Kidney capillary endothelial cell (primary cell): ENCODE measurements at regions not wholly inside any gene's neighbourhood (a gene's known extent, or its start where the extent isn't known, plus 50 kb on each side); places are given as distances from the start of the nearest gene placed in this dataset.
A peak's percentile ranks its signal among the peaks of the same experiment; 100 is the strongest.

ENCODE experiments used
- DNase-seq: peaks from one replicate; pipeline ENCODE4 v3.0.0-alpha.2; 2018; ENCODE audit warnings: low spot score

- no peak for DNase-seq
Observed at GRCh38 chr20:58600756-58601155, 50.3 kb upstream of the STX16 start.

DNA sequence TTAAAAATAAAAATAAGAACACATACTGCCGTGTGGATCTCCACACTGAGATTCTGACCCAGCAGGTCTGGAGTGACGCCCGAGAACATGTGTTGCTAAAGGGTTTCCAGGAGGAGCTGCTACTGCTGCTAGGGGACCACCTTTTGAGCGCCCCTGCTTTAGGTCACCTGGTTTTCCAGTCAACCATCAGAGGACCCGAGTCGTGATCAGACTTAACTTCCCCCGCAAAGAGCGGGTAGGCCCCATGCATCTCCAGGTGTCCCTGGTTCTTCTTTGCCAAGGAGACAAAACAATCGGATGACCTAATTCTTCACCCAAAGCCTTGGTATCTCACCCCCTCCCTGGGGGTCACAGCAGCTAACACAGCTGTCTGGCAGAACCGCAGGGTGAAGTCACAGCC lies 51.1 kb upstream of the STX16 start:
- DNase-seq, result no peak

DNA sequence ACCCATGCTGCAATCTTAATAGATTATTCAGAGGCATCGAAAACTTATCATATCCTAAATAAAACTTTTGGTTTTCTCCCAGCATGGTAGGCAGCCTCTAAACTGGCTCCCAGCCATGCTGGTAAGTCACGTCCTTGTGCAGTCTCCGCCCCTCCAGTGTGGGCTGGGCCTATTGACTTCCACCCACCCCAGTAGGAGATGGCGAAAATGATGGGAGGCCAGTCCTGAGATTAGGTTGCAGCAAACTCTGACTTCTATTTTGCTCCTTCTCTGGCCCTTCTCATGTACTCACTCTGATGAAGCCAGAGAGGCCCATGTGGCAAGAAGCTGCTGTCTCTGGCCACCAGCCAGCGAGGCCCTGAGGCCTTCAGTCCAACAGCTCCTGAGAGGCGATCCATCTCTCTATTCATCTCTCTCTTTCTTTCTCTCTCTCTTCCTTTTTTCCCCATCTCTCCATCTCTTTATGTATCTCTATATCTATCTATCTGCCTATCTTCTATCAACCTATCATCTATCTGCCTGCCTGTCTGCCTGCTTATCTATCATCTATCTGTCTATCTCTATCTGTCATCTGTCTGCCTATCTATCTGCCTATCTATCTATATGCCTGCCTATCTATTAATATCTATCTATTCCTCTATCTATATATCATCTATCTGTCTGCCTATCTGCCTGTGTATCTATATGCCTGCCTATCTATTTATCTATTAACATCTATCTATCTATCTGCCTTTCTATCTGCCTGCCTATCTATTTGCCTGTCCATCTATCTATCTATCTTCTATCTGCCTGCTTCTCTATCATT lies 52.7 kb upstream of the STX16 start:
- DNase-seq, result no peak

DNA sequence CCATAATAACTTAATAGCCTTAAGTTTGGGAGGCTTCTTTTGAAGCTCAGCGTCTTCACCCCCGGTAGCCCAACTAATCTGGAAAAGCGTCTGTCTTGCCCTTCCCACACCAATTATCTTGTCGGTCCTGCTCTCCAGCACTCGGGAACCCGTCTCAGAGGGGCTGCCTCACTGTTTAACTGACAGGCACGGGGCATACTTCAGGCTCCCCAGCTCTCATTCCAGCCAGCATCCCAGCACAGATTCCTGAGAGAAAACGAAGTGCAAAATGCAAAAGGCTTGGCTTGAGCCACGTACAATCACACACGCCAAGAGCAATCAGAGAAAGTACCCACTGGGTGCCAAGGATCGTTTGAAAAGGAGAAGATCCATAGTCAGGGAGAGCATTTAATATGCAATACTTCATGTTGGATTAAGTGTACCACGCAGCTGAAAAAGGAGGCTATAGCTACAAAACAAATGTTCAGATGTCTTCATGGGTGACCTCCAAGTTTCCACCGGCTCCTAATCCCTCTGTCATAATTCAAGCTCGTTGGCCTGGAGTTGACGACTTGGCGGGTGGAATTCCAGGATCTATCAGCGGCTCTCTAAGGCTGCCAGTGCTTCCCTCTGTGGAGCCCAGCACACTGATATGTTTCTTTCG lies 53.7 kb upstream of the STX16 start:
- no peak for DNase-seq

DNA sequence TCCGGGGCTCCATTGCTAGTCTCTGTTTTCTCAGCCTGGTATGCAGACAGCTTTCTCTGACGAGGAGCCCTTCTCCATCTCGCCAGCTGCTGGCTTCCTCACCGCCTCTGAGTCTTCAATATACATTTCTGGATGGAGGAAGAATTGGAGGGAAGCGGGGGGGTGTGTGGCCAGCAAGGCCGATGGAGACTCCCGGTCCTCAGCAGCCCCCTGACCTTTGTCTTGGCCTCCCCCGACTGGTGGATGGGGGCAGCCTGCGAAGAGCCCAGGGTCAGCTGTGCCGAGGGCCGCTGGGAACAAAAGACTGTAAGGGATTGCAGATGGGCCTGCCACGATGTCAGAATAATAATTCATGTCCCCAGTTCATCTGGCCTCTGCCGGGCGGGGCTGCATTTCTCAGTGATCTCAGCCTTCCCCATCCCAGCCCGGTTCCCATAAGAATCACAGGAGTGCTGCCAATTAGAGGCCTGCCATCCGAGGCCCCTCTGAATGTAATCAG lies 54.3 kb upstream of the STX16 start:
- DNase-seq, result no peak

DNA sequence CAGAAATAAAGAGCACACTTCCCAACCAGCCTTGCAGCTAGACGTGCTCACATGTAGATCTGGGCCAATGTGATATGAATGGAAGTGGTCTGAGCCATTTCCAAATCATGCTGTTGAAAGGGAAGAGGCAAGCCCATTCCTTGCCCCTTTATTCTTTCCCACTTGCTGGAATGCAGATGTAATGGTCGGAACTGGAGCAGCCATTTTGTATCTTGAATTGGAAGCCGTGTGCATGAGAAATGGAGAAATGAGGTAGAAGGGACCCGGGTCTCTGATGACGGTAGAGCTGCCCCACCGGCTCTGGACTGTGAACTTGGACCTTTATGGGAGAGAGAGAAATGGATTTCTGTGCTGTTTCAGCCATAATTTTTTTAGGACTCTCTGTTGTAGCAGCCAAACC lies 54.8 kb upstream of the STX16 start:
- no peak for DNase-seq

GRCh38 chr20:58595167-58595566 lies 55.9 kb upstream of the STX16 start:
- no peak for DNase-seq

GRCh38 chr20:58593880-58594638 lies 57.0 kb upstream of the STX16 start:
- DNase-seq, result no peak

GRCh38 chr20:58592076-58592695 lies 58.9 kb upstream of the STX16 start:
- no peak for DNase-seq

GRCh38 chr20:58590679-58591473 lies 60.2 kb upstream of the STX16 start:
- DNase-seq, result no peak

GRCh38 chr20:58587467-58587866 lies 63.6 kb upstream of the STX16 start:
- no peak for DNase-seq

DNA sequence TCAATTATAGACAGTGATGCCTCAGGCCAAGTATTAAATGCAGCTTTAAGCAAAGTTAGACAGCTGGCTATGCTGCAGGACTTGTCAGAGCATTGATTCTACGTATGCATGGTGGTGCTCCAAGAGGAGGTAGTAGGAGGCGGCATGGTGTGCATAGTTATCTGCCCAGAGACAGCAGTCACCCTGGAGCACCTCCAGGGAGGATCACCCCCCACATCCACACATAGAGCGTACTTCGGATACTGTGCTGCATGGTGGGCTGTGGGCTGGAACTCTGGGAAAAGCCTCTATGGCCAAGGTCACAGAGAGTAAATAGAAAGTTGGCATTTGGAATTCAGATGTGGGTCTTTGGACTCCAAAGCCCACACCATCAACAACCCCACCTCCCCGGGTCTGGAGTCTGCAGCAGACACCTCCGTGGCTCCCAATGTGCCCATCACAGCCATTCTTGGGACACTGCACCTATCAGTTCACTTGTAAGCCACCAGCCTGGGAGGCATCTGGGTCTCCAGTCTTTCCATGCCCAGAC lies 64.5 kb upstream of the STX16 start:
- DNase-seq, result no peak

DNA sequence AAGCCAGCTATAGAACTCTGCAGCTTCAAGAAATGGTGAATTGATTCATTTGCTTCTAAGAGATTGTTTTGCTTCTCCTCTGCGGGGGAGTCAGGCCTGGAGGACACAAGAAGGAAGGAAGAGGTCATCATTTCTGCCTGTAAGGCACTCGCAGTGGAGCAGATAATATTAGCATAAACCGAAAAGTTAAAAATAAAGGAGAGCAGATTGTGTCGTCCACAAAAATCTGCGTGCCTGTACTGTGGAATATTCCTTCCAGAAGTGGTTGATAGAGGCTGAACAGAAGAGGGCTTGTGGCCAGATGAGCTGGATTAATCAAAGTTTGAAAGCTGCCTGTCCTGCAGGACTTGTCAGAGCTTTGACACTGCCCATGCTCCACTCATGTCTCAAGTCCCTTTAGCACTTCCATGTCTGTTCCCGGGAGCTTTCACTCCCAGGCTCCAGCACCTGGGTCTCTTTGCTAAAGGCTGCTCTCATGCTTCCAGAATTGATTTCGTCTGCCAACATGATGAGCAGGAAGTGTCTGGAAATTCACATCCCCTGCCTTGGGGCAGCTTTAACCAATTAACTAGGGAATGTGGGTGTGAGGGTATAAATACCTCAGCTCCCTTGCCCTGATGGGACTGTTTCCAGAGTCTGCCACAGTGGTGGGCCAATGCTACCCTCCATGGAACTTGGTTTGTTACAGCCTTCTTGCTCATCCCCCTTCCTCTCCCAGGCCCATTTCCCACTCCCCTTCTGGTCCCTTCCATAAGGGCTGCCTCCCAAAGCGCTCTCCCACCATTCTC lies 65.1 kb upstream of the STX16 start:
- DNase-seq, result no peak

DNA sequence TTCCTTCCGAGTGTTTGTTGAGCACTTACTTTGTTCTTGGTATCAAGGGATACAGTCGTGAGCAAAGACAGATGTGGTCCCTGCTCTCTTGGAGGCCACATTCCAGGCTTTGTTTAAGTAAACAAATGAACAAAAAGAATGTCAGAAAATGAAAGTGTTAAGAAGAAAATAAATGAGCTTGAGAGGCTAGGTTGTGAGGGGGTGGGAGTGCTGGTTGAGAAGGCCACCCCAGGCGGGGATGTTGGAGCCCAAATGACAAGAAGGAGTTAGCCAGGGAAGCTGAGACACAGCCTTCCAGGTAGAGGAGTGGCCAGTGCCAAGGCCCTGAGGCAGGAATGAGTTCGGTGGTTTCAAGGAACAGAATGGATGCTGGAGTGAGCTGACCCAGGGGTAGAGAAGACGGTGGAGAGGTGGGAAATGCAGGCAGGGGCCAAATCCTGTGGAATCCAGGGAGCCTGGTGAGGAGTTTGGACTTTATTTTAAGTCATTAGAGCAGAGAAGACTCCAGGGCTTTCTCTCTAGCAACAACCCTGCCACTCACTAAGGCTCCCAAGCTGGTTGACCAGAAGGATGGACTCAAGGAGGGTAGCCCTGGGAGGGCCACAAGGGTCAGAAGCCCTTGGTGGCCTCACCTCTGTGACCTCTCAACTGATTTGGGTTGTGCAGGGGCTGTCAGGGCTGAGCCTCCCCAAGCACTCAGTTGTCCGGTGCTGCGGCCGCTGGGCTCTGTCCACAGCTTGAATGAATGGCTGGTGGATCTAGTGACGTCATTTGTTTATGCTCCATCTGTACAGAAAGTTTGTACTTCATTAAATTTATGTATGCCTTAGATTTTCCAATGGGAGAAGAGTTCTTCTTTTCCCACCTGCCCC lies 66.0 kb upstream of the STX16 start:
- DNase-seq, result no peak

- DNase-seq, result no peak
Observed at GRCh38 chr20:58584051-58584824, 66.8 kb upstream of the STX16 start.

GRCh38 chr20:58583586-58583985 lies 67.5 kb upstream of the STX16 start:
- no peak for DNase-seq

DNA sequence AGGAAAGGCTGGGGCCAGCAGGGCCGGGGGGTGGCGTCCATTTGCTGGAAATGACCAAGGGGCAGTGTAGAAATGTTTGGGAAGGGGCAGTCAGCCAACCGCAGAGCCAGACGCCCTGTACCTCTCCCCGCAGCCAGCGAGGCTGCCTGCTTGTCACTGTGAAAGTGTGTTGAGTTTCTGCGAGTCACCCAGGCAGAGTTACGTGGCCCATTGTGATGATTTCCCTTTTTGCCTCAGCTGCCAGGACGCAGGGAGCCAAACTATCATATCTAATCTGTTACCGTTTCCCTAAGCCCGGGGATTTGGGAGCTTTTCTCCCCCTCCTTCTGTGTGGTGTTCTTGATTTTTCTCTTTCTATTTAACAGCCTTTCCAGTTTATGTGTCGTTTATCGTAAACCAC lies 67.9 kb upstream of the STX16 start:
- DNase-seq, result peak; percentile 7

- DNase-seq, result no peak
Observed at GRCh38 chr20:58580474-58580835, 65.3 kb upstream of the APCDD1L start.
